Rectal smooth muscle tissue (tissue), 1 donor: ENCODE measurements at regions not wholly inside any gene's neighbourhood (a gene's known extent, or its start where the extent isn't known, plus 50 kb on each side); places are given as distances from the start of the nearest gene placed in this dataset.
"Not testable (repeated sequence)": the region's sequence is repeated elsewhere in the genome, so short reads cannot be mapped to it uniquely, and the experiment has no call there.

Source experiments
- H3K27ac ChIP-seq: one replicate; pipeline ENCODE4 v1.7.0; 2013; ENCODE audit warnings: low read depth, low read length, inconsistent platforms
- H3K27me3 ChIP-seq: one replicate; pipeline ENCODE4 v1.7.0; 2013; ENCODE audit warnings: low read length; ENCODE audit not compliant: control insufficient read depth, insufficient read depth
- H3K36me3 ChIP-seq: one replicate; pipeline ENCODE4 v1.7.0; 2013; ENCODE audit warnings: low read length; ENCODE audit not compliant: control insufficient read depth, insufficient read depth
- H3K4me1 ChIP-seq: one replicate; pipeline ENCODE4 v1.7.0; 2013; ENCODE audit warnings: low read length; ENCODE audit not compliant: control insufficient read depth, insufficient read depth
- H3K4me3 ChIP-seq: one replicate; pipeline ENCODE4 v1.7.0; 2013; ENCODE audit warnings: low read length
- H3K9ac ChIP-seq: one replicate; pipeline ENCODE4 v1.7.0; 2013; ENCODE audit warnings: low read length

DNA sequence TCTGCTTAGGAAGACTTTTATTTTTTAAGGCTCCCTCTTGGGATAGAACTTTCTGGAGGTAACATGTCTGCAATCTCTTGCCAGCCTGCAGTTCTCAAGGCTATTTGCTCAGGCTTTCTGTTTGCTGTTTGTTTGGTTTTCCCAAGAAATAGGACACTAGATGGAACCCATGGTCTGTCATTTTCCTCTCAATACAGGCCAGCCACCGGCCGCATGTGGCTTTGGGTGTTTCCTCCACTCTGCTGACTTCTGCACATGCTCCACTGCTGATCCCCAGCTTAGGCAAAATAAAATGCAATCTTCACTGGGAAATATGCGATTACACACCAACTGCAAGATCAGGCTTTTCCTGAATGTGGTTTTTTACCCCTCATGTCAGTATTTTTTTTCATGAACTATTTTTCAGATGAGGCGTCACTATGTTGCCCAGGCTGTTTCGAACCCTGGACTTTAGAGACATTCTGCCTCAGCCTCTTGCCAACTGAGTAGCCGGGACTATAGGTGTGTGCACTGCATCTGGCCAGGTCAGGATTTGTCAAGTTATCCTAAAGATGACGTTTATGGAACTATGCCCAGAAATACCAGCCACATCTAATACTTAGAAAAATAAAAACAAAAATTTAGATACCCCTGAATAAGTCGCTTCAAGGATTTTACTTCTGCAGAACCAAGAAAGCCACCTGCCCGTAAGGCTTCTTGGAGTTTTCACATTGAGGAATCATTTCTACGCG lies 94.3 kb upstream of the PABPC3 start:
- Histone ChIP-seq H3K9ac (no peak overlapping the region), H3K27me3 (no peaks in the 10 kb centered on the region), H3K27ac (no peak overlapping the region), H3K4me3 (no peak overlapping the region), H3K36me3 (no peaks in the 10 kb centered on the region), H3K4me1 (no peaks in the 10 kb centered on the region)

DNA sequence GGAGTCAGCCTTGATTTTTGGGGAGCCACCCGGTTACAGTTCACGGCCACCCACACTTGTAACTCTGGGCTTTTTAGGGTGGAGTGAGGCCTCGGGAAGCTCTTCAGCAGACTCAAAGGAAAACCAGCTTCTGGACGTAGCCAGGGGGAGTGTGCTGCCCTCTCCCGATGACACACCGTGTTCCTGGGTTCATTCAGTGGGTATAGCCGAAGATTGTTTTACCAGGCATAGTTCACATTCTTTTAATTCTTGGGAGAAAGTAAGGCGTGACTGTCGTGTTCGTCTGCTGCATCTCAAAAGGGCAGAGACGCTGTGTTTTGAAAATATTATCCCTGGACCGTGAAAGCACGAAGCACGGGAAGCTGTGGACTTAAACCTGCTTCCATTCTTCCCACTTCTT lies 93.6 kb upstream of the PABPC3 start:
- not testable (repeated sequence) for H3K36me3 ChIP-seq, H3K27ac ChIP-seq, H3K4me1 ChIP-seq, H3K27me3 ChIP-seq, H3K4me3 ChIP-seq, H3K9ac ChIP-seq

DNA sequence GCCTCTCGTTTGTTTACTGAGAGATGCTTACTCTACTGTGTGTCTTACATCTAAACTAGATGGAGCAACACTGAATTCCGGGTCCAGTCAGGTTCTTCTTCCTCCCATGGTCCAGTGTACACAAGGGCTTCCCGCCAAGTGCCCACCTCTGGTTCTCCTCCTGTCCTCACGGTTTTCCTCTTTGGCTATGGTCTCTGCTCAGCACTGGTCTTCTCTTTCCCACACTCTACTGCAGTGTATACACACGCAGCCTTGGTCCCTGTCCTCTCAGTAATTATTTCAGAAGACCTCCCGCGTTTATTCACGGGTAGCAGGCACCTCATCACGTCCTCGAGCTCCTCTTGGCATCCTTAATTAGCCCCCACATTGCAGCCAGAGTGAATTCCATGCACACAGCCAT lies 91.4 kb upstream of the PABPC3 start:
- H3K27ac ChIP-seq, H3K4me3 ChIP-seq, H3K27me3 ChIP-seq, H3K4me1 ChIP-seq, H3K36me3 ChIP-seq, H3K9ac ChIP-seq: not testable (repeated sequence)

DNA sequence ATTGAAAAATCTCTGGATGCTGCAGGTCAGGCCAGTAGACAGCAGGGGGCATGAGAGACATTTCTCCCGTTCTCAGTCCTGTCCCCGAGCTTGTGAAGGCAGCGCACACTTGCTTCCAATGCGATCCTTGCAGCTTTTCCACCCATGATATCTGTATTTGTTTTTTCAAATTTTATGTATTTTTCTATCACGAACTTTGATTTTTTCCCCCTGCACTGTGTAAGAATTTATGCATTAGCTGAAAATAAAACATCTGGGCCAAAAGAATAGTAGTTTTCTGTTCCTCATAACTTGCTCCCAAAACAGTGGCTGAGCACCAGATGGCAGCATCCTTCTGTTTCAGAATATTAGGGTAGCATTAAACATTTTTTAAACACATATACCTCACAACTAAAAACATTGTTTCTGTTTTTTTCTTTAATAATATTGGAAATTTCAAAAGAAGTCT lies 90.9 kb upstream of the PABPC3 start:
- H3K36me3 ChIP-seq, H3K27ac ChIP-seq, H3K9ac ChIP-seq, H3K4me3 ChIP-seq, H3K4me1 ChIP-seq, H3K27me3 ChIP-seq: not testable (repeated sequence)

DNA sequence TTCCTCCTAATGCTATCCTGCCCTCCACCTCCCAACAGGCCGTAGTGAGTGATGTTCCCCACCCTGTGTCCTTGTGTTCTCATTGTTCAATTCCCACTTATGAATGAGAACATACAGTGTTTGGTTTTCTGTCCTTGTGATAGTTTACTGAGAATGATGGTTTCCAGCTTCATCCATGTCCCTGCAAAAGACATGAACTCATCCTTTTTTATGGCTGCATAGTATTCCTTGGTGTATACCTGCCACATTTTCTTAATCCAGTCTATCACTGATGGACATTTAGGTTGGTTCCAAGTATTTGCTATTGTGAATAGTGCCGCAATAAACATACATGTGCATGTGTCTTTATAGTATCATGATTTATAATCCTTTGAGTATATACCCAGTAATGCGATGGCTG lies 88.5 kb upstream of the PABPC3 start:
- H3K36me3 ChIP-seq, H3K27ac ChIP-seq, H3K9ac ChIP-seq, H3K27me3 ChIP-seq, H3K4me1 ChIP-seq, H3K4me3 ChIP-seq: not testable (repeated sequence)

DNA sequence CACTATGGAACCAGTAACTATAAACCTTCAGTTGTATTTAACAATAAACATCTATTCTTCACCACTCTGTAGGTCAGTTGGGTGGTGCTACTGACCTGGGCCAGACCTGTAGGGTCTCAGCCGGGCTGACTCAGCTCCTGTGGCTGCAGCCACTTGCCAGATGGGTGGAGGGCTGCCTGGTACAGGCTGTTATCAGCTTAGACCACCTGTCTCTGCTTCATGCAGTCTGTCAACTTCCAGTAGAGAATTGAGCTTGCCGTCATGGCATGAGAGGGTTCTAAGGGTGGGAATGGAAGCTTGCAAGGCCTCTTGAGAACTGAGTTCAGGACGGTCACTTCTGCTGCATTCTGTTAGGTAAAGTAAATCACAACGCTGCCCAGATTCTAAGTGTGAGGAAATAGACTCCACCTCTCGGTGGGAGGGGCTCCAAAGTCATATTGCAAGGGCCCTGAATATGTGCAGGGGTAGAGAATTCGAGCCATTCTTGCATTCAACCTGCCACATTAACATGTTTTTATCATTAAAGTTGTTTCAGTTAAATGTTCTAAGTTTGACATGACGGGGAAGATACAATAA lies 81.5 kb upstream of the PABPC3 start:
- not testable (repeated sequence) for H3K36me3 ChIP-seq, H3K27me3 ChIP-seq

DNA sequence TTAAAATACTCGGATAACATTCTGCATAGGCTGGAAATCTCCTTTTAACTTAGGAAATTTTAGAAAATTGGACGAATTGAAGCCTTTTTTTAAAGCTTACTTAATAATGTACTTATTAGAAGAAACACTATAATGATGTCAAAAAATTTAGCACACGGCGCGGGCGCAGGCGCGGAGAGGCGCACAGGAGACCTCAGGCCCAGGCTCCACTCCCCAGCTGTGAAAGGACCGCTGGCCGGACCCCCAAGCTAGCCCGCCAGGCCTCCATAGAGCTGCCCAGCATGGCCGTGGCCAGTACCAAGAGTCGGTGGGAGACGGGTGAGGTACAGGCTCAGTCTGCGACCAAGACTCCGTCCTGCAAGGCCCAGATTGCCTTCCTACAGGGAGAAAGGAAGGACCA lies 78.8 kb upstream of the PABPC3 start:
- not testable (repeated sequence) for H3K4me1 ChIP-seq, H3K36me3 ChIP-seq, H3K4me3 ChIP-seq, H3K9ac ChIP-seq, H3K27me3 ChIP-seq, H3K27ac ChIP-seq

More for the DNA sequence above, 81.5 kb upstream of the PABPC3 start:
- not testable (repeated sequence) for H3K4me3 ChIP-seq, H3K9ac ChIP-seq, H3K4me1 ChIP-seq, H3K27ac ChIP-seq

DNA sequence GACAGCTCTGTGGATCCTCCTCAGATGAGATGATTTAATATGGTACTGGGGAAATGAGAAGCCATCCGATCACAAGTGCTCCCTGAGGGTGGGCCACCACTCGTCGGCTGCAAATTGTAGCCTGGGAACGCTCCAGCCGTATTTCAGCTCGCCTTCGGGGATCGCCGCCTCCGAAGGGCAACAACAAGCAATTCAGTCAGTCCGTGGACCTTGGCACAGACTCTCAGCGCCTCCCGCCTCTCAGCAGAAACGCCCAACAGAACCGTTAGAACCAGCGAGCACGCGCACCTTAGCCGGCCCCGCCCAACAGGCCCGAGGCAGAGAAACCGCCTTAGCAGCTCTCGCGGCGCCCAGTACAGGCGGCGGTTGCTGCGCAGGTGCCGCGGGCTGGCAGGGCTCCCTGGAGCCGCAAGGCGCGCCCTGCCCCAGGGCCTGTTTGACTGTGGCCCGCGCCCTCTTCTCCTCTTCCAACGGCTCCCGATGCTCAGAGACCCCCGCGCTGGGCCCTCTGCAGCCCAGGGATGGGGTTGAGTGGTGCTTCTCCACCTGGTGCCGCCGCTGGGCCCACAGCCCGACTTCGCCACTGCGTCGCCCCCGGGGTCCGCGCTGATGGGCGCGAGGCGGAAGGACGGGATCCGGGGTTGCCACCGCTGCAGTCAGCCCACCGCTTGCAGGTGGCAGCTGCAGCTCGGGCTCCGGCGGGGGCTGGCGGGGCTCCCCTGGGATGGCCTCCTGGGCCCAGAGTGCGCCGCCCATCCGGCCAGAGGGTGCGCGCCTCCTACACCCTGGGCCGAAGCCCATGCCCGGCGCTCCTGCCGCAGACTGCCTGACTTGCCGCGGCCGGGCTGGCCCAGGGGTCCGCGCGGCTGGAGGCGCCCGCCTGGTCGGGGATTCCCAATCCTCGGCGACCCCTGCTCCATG lies 77.9 kb upstream of the PABPC3 start:
- H3K4me1 ChIP-seq, H3K27ac ChIP-seq, H3K36me3 ChIP-seq, H3K9ac ChIP-seq, H3K27me3 ChIP-seq: not testable (repeated sequence)
- H3K4me3 ChIP-seq: peak overlapping the region; percentile 51

DNA sequence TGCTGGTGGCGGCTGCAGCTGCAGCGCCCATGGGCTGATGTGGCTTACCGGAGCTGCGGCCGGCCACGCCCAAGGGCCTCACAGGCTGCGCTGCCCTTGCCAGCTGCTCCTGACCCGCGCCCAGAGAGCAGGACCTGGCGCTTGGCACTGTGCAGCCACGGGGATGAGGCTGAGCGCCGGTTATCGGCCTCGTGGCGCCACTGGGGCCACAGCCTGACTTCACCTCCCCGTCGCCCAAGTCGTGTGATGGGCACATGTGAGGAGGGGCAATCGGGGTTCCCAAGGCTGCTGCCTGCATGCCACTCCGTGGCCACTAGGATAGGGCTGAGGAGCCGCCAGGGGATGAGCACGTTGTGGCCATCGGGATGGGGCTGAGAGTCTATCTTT lies 77.2 kb upstream of the PABPC3 start:
- Histone ChIP-seq H3K4me1 (no peaks in the 10 kb centered on the region), H3K27me3 (no peaks in the 10 kb centered on the region), H3K9ac (no peak overlapping the region), H3K4me3 (no peak overlapping the region), H3K36me3 (no peaks in the 10 kb centered on the region), H3K27ac (no peak overlapping the region)

DNA sequence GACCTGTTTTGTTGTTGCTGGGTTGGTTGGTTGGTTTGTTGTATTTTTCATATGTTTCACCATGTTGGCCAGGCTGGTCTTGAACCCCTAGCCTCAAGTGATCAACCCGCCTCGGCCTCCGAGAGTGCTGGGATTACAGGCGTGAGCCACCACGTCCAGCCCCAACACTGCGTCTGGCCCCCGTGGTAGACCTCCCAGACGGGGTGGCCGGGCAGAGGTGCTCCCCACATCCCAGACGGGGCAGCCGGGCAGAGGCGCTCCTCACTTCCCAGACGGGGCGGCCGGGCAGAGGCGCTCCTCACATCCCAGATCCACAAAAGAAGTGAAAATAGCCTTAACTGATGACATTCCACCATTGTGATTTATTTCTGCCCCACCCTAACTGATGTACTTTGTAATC lies 76.2 kb upstream of the PABPC3 start:
- not testable (repeated sequence) for H3K27ac ChIP-seq, H3K9ac ChIP-seq, H3K4me1 ChIP-seq, H3K4me3 ChIP-seq, H3K36me3 ChIP-seq, H3K27me3 ChIP-seq

DNA sequence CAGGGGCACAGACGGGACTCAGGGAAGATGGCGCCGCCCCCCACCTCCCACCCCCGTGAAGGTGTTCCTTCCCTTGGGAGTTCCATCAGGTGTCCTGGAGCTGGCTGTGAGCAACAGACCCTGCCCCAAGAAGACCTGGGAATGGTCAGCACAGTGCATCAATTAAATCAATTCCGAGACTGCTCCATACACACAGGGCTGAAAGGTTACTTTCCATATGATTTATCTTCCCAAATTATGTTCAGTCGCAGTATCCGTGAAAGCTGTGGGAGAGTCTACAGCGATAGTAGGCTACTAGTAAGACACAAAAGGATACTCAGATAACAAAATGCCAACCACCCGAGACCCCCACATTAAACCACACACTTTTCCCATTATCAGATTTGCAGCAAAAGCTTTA lies 71.8 kb upstream of the PABPC3 start:
- H3K9ac ChIP-seq: no peak overlapping the region
- no peak overlapping the region for H3K27ac ChIP-seq
- H3K4me1 ChIP-seq: no peaks in the 10 kb centered on the region
- no peaks in the 10 kb centered on the region for H3K36me3 ChIP-seq
- no peak overlapping the region for H3K4me3 ChIP-seq
- no peaks in the 10 kb centered on the region for H3K27me3 ChIP-seq

DNA sequence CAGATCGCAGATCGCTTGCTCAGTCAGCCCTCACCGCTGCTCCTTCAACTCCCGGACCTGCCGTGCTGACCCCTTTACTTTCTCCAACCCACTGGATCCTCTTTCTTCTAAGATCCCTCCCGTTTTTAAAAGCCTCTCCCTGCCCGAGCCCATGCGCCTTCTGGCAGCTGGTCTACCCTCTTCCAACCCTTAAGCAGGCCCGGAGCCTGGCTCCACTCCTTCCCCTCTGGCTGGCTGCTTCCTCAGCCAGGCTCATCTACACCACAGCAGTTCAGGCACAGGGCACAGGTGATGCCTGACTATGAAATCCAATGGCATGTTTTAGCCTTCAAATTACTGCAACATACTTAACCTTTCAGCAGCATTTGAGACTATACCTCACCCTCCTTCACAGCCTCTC lies 63.8 kb upstream of the PABPC3 start:
- H3K27me3 ChIP-seq: no peaks in the 10 kb centered on the region
- H3K9ac ChIP-seq: no peak overlapping the region
- no peak overlapping the region for H3K4me3 ChIP-seq
- H3K27ac ChIP-seq: no peak overlapping the region
- H3K4me1 ChIP-seq: no peaks in the 10 kb centered on the region
- H3K36me3 ChIP-seq: no peaks in the 10 kb centered on the region
